ENCODE measurements at regions not wholly inside any gene's neighbourhood (a gene's known extent, or its start where the extent isn't known, plus 50 kb on each side); places are given as distances from the start of the nearest gene placed in this dataset.

- TF ChIP-seq CTCF (IDR thresholded peaks at IDR 0.05) = no peak
- TF ChIP-seq EZH2 (IDR thresholded peaks at IDR 0.05; ENCODE audit: borderline replicate concordance, insufficient read depth, low read depth, low read length, poor library complexity, severe bottlenecking) = no peak
Observed at GRCh38 chr6:12555781-12556180, 160.8 kb upstream of the PHACTR1 start.
